Parathyroid adenoma (tissue), 2 donors: ENCODE measurements at regions not wholly inside any gene's neighbourhood (a gene's known extent, or its start where the extent isn't known, plus 50 kb on each side); places are given as distances from the start of the nearest gene placed in this dataset.

ENCODE experiments used
- H2AFZ ChIP-seq: fragments of 300-600 bp; sonication (generic); one replicate; pipeline ENCODE4 v1.7.0; 2017; ENCODE audit warnings: antibody characterized with exemption, mild to moderate bottlenecking
- H3K27ac ChIP-seq: fragments of 300-600 bp; sonication (generic); one replicate; pipeline ENCODE4 v1.7.0; 2017
- H3K27me3 ChIP-seq: fragments of 300-600 bp; sonication (generic); one replicate; pipeline ENCODE4 v1.7.0; 2017; ENCODE audit warnings: low read length; ENCODE audit not compliant: control insufficient read depth, insufficient read depth
- H3K36me3 ChIP-seq: fragments of 300-600 bp; sonication (generic); one replicate; pipeline ENCODE4 v1.7.0; 2017; ENCODE audit warnings: low read length; ENCODE audit not compliant: control insufficient read depth, insufficient read depth
- H3K4me1 ChIP-seq: fragments of 300-600 bp; sonication (generic); one replicate; pipeline ENCODE4 v1.7.0; 2017; ENCODE audit warnings: control low read depth
- H3K4me2 ChIP-seq: fragments of 300-600 bp; sonication (generic); one replicate; pipeline ENCODE4 v1.7.0; 2017; ENCODE audit warnings: low read length
- H3K4me3 ChIP-seq: fragments of 300-600 bp; sonication (generic); one replicate; pipeline ENCODE4 v1.7.0; 2017; ENCODE audit warnings: low read depth, low read length
- H3K79me2 ChIP-seq: fragments of 300-600 bp; sonication (generic); one replicate; pipeline ENCODE4 v1.7.0; 2017; ENCODE audit warnings: control low read depth
- H3K9ac ChIP-seq: fragments of 300-600 bp; sonication (generic); one replicate; pipeline ENCODE4 v1.7.0; 2017; ENCODE audit warnings: mild to moderate bottlenecking
- H3K9me3 ChIP-seq: fragments of 300-600 bp; sonication (generic); one replicate; pipeline ENCODE4 v1.7.0; 2017; ENCODE audit warnings: low read length; ENCODE audit not compliant: control insufficient read depth
- TF ChIP-seq, protein P1 (sequence below): fragments of 300-600 bp; sonication (generic); IDR thresholded peaks from one replicate; pipeline ENCODE4 v1.7.0; 2017; ENCODE audit warnings: antibody characterized with exemption, mild to moderate bottlenecking
- donor health status: primary hyperparathyroidism.

DNA sequence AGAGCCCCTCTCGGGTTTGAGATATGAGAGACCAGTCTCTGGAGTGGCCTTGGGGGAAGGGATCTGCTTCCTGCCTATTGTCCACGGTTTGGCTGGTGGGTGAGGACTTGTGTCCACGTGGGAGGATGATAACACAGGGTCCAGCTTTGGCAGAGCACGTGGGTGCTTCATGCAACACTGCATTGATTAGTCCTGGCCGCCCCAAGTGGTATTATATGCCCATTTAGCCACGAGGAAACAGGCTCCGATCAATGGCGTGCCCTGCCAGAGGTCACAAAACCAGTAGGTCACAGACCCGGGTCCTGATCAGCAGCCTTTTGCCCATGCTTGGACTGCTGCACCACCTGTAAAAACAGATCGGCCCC is 141.6 kb downstream of the RGS9 start:
- Histone ChIP-seq H3K4me3 (no peak overlapping the region), H3K4me1 (no peaks in the 10 kb centered on the region), H2AFZ (peak overlapping the region; percentile 38), H3K27ac (no peak overlapping the region), H3K4me2 (no peak overlapping the region), H3K9me3 (no peaks in the 10 kb centered on the region), H3K79me2 (no peaks in the 10 kb centered on the region), H3K36me3 (no peaks in the 10 kb centered on the region), H3K27me3 (no peaks in the 10 kb centered on the region), H3K9ac (no peak overlapping the region)
- TF ChIP-seq, protein P1, sequence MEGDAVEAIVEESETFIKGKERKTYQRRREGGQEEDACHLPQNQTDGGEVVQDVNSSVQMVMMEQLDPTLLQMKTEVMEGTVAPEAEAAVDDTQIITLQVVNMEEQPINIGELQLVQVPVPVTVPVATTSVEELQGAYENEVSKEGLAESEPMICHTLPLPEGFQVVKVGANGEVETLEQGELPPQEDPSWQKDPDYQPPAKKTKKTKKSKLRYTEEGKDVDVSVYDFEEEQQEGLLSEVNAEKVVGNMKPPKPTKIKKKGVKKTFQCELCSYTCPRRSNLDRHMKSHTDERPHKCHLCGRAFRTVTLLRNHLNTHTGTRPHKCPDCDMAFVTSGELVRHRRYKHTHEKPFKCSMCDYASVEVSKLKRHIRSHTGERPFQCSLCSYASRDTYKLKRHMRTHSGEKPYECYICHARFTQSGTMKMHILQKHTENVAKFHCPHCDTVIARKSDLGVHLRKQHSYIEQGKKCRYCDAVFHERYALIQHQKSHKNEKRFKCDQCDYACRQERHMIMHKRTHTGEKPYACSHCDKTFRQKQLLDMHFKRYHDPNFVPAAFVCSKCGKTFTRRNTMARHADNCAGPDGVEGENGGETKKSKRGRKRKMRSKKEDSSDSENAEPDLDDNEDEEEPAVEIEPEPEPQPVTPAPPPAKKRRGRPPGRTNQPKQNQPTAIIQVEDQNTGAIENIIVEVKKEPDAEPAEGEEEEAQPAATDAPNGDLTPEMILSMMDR, result no peak

DNA sequence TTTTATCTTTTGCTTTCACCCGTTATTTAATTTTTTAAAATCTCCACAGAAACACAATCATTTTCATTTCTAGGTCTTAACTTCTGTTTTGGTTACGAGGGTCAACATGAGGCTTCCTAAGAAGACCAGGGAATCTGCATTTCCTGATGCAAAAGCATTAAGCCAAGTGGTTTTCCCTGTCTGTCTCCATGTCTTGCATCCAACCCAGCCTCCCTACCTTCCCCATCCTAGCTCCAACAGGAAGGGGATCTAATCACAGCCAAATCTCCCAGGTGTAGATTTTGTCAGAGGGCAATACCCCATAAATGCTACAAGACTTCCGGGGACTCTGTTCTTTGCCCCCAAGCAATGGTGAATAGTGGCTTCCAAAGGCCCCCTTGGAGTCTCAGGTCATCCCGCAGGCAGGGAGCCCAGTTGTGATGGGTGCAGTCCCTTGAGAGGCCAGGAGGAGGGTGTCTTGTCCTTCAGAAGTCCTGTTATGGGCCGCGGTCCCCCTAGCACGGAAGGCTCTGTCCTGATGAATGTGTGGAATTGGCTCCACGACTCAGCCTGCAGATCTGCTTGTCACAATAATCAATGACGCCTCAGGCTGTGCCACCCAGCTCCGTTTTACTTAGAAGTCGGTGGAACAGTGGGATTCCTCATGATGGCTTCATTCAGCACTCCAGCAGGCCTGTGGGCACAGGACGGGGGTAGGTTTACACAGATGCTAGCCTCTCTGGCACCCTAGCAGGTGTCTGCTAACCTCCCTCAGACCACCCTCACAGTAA is 141.1 kb downstream of the RGS9 start:
- Histone ChIP-seq H3K79me2 (no peaks in the 10 kb centered on the region), H3K9me3 (no peaks in the 10 kb centered on the region), H2AFZ (peak overlapping the region; percentile 38), H3K27ac (no peak overlapping the region), H3K4me1 (no peaks in the 10 kb centered on the region), H3K4me3 (no peak overlapping the region), H3K27me3 (no peaks in the 10 kb centered on the region), H3K9ac (no peak overlapping the region), H3K36me3 (no peaks in the 10 kb centered on the region), H3K4me2 (no peak overlapping the region)
- TF ChIP-seq, protein P1, result peak; percentile 78

DNA sequence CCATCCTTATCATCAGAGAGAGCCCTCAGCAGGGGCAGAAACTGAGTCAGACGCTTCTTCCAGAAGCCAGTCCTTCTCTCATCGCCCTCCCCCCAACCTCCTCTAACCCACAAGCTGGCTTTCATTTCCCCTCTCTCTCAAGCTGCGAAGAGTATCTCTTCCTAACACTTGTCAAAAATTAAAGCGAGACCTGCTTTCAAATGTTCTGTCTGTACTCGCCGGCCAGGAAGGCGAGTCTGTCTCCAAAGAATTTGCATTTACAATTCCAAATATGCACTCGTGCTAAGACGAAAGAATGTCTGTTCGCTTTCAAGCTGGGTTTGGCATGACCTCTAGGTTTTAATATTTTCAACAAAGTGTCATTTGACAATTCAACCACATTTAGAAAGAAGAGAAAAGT is 140.4 kb downstream of the RGS9 start:
- Histone ChIP-seq H3K79me2 (no peaks in the 10 kb centered on the region), H3K4me1 (no peaks in the 10 kb centered on the region), H3K27ac (no peak overlapping the region), H3K4me3 (no peak overlapping the region), H3K9ac (no peak overlapping the region), H3K36me3 (no peaks in the 10 kb centered on the region), H3K27me3 (no peaks in the 10 kb centered on the region), H2AFZ (peak overlapping the region; percentile 33), H3K9me3 (no peaks in the 10 kb centered on the region), H3K4me2 (no peak overlapping the region)
- TF ChIP-seq, protein P1, result no peak
